ENCODE measurements at regions not wholly inside any gene's neighbourhood (a gene's known extent, or its start where the extent isn't known, plus 50 kb on each side); places are given as distances from the start of the nearest gene placed in this dataset.

- H3K9me3 ChIP-seq = peaks cover 6% of the 10 kb centered on the region; the same call in 1 of the 2 replicates
- H3K36me3 ChIP-seq = no peaks in the 10 kb centered on the region
- H3K4me3 ChIP-seq = no peak overlapping the region
- no peaks in the 10 kb centered on the region for H3K27me3 ChIP-seq
- DNase-seq = no peak
Observed at GRCh38 chr2:181170256-181170655, 189.9 kb downstream of the UBE2E3 start.

GRCh38 chr2:181172676-181173075 is 192.3 kb downstream of the UBE2E3 start:
- no peaks in the 10 kb centered on the region for H3K36me3 ChIP-seq
- H3K4me3 ChIP-seq = no peak overlapping the region
- H3K9me3 ChIP-seq = peaks cover under 1% of the 10 kb centered on the region; the same call in 1 of the 2 replicates
- no peak for DNase-seq
- no peaks in the 10 kb centered on the region for H3K27me3 ChIP-seq

- H3K9me3 ChIP-seq = no peaks in the 10 kb centered on the region
- H3K36me3 ChIP-seq = no peaks in the 10 kb centered on the region
- H3K27me3 ChIP-seq = no peaks in the 10 kb centered on the region
- no peak overlapping the region for H3K4me3 ChIP-seq
- no peak for DNase-seq
Observed at GRCh38 chr2:181174611-181175580, 194.5 kb downstream of the UBE2E3 start.

- Histone ChIP-seq H3K4me3 (no peak overlapping the region), H3K36me3 (no peaks in the 10 kb centered on the region), H3K27me3 (no peaks in the 10 kb centered on the region), H3K9me3 (no peaks in the 10 kb centered on the region)
- DNase-seq = no peak
Observed at GRCh38 chr2:181176540-181176939, 196.1 kb downstream of the UBE2E3 start.

- no peaks in the 10 kb centered on the region for H3K9me3 ChIP-seq
- no peaks in the 10 kb centered on the region for H3K27me3 ChIP-seq
- H3K4me3 ChIP-seq = no peak overlapping the region
- no peak for DNase-seq
- H3K36me3 ChIP-seq = no peaks in the 10 kb centered on the region
Observed at GRCh38 chr2:181177376-181177775, 197.0 kb downstream of the UBE2E3 start.

- no peaks in the 10 kb centered on the region for H3K9me3 ChIP-seq
- no peaks in the 10 kb centered on the region for H3K27me3 ChIP-seq
- DNase-seq = no peak
- no peaks in the 10 kb centered on the region for H3K36me3 ChIP-seq
- no peak overlapping the region for H3K4me3 ChIP-seq
Observed at GRCh38 chr2:181178130-181178529, 197.7 kb downstream of the UBE2E3 start.

GRCh38 chr2:181178823-181179412 is 198.5 kb downstream of the UBE2E3 start:
- no peak for DNase-seq
- H3K27me3 ChIP-seq = no peaks in the 10 kb centered on the region

GRCh38 chr2:181183878-181184542 is 203.6 kb downstream of the UBE2E3 start:
- H3K9me3 ChIP-seq = no peaks in the 10 kb centered on the region
- H3K36me3 ChIP-seq = no peaks in the 10 kb centered on the region
- DNase-seq = no peak
- H3K4me3 ChIP-seq = no peak overlapping the region
- H3K27me3 ChIP-seq = no peaks in the 10 kb centered on the region

More at GRCh38 chr2:181178823-181179412, 198.5 kb downstream of the UBE2E3 start:
- Histone ChIP-seq H3K36me3 (no peaks in the 10 kb centered on the region), H3K9me3 (no peaks in the 10 kb centered on the region), H3K4me3 (no peak overlapping the region)

- Histone ChIP-seq H3K27me3 (no peaks in the 10 kb centered on the region), H3K4me3 (no peak overlapping the region), H3K36me3 (no peaks in the 10 kb centered on the region), H3K9me3 (no peaks in the 10 kb centered on the region)
- DNase-seq = no peak
Observed at GRCh38 chr2:181185421-181185820, 205.0 kb downstream of the UBE2E3 start.

GRCh38 chr2:181185948-181186347 is 205.5 kb downstream of the UBE2E3 start:
- Histone ChIP-seq H3K27me3 (no peaks in the 10 kb centered on the region), H3K36me3 (no peaks in the 10 kb centered on the region), H3K9me3 (no peaks in the 10 kb centered on the region), H3K4me3 (no peak overlapping the region)
- DNase-seq = no peak

GRCh38 chr2:181188605-181189004 is 208.2 kb downstream of the UBE2E3 start:
- H3K27me3 ChIP-seq = no peaks in the 10 kb centered on the region
- DNase-seq = no peak
- no peaks in the 10 kb centered on the region for H3K9me3 ChIP-seq
- H3K36me3 ChIP-seq = no peaks in the 10 kb centered on the region
- H3K4me3 ChIP-seq = no peak overlapping the region

- H3K36me3 ChIP-seq = no peaks in the 10 kb centered on the region
- no peaks in the 10 kb centered on the region for H3K9me3 ChIP-seq
- H3K27me3 ChIP-seq = no peaks in the 10 kb centered on the region
- no peak overlapping the region for H3K4me3 ChIP-seq
- no peak for DNase-seq
Observed at GRCh38 chr2:181189951-181190350, 209.5 kb downstream of the UBE2E3 start.

- H3K27me3 ChIP-seq = no peaks in the 10 kb centered on the region
- no peak overlapping the region for H3K4me3 ChIP-seq
- H3K36me3 ChIP-seq = no peaks in the 10 kb centered on the region
- DNase-seq = no peak
- no peaks in the 10 kb centered on the region for H3K9me3 ChIP-seq
Observed at GRCh38 chr2:181190711-181191110, 210.3 kb downstream of the UBE2E3 start.

GRCh38 chr2:181193550-181193949 is 213.1 kb downstream of the UBE2E3 start:
- H3K4me3 ChIP-seq = no peak overlapping the region
- H3K36me3 ChIP-seq = no peaks in the 10 kb centered on the region
- H3K9me3 ChIP-seq = no peaks in the 10 kb centered on the region; the same call in 1 of the 2 replicates
- no peaks in the 10 kb centered on the region for H3K27me3 ChIP-seq
- DNase-seq = no peak

- no peak for DNase-seq
- no peaks in the 10 kb centered on the region for H3K27me3 ChIP-seq
- H3K4me3 ChIP-seq = no peak overlapping the region
- no peaks in the 10 kb centered on the region for H3K36me3 ChIP-seq
- no peaks in the 10 kb centered on the region; the same call in 1 of the 2 replicates for H3K9me3 ChIP-seq
Observed at GRCh38 chr2:181196401-181196800, 216.0 kb downstream of the UBE2E3 start.

GRCh38 chr2:181197140-181197760 is 216.8 kb downstream of the UBE2E3 start:
- DNase-seq = no peak
- no peaks in the 10 kb centered on the region; the same call in 1 of the 2 replicates for H3K9me3 ChIP-seq
- H3K4me3 ChIP-seq = no peak overlapping the region
- H3K27me3 ChIP-seq = no peaks in the 10 kb centered on the region
- no peaks in the 10 kb centered on the region for H3K36me3 ChIP-seq
